ENCODE measurements at regions not wholly inside any gene's neighbourhood (a gene's known extent, or its start where the extent isn't known, plus 50 kb on each side); places are given as distances from the start of the nearest gene placed in this dataset.
"Not testable (repeated sequence)": the region's sequence is repeated elsewhere in the genome, so short reads cannot be mapped to it uniquely, and the experiment has no call there.

DNA sequence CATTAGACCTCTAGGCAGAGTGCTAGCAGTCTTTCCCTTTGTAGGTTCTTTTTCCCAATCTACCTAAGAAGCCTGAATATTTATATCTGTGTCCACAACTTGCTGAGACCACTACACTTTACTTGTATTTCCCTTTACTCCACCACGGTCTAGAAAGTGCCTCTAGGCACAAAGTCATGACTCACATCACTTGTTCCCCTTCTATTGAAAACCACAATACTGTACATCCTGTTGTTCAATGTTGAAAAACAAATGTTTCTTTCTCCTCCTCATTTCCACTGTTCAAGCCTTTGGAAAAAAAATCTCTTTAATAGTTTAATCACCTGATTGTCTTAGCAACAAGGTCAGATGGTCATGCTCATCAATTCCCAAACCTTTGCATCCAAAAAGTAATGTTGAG is 326.7 kb downstream of the GUCY2F start:
- no peak for DNase-seq

DNA sequence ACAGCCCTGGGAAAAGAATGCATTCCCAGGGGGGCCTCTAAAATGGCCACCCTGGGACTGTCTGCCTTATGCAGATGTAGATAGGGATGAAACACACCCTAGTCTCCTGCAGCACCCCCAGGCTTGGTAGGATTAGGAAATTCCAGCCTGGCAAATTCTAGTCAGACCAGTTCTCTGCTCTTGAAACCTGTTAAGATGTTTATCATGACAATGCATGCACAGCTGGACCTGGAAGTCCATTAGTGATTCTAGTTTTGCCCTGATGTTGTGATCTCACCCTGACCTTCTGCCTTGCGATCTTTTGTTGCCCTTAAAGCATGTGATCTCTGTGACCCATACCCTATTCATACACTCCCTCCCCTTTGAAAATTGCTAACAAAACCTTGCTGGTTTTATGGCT is 337.7 kb downstream of the GUCY2F start:
- not testable (repeated sequence) for DNase-seq

DNA sequence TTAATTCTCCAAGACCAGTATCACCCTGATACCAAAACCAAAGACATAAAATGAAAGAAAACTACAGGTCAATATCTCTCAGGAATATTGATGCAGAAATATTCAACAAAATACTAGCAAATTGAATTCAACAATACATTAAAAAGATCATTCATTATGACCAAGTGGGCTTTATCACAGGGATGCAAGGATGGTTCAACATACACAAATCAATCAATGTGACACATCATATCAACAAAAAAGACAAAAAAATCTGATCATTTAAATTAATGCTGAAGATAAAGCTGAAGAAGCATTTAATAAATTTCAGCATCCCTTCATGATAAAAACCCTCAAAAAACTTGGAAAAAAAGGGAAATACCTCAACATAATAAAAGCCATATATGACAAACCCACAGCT is 341.4 kb downstream of the GUCY2F start:
- DNase-seq = no peak

DNA sequence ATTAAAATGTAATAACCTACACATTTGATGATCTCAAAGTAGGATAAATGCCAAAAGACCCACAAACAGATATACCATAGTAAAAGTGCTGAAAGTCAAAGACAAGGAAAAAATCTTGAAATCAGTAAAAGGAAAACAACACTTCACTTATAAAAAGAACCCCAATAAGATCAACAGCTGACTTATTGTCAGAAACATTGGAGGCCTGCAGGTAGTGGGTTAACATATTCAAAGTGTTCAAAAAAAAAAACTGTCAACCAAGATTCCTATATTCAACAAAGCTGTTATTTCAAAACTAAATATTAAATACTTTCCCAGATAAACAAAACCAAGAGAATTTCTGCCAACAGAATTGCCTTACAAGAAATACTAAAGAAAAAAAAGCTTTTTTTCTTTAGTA is 347.1 kb downstream of the GUCY2F start:
- DNase-seq = no peak

DNA sequence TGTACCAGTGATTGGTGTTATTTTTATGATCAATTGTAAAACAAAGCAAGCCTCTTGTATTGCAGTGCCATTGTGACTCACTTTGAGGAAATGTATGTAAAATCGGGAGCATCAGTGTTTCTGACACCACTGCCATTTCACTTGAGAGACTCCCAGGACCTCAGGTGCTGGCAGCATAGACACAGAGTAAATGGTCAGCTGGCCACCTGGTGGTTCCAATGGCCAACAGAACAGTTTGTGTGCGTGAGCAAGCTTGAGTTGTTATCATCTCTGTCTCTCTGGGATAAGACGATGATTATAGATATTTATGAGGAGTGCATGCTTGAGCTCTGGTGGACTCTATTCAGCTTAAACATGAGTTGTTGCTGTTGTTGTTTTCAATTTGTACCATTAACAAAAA is 356.6 kb downstream of the GUCY2F start:
- no peak for DNase-seq

DNA sequence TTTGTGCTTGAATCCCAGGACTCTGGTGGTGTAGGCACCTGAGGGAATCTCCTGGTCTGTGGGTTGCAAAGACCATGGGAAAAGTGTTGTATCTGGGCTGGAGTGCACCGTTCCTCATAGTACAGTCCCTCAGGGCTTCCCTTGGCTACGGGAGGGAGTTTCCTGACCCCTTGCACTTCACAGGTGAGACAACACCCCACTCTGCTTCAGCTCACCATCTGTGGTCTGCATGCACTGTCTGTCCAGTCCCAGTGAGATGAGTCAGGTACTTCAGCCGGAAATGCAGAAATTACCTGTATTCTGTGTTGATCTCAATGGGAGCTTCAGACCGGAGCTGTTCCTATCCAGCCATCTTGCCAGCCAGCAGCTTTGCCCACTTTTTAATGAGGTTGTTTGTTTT is 353.0 kb upstream of the IRS4 start:
- no peak for DNase-seq

DNA sequence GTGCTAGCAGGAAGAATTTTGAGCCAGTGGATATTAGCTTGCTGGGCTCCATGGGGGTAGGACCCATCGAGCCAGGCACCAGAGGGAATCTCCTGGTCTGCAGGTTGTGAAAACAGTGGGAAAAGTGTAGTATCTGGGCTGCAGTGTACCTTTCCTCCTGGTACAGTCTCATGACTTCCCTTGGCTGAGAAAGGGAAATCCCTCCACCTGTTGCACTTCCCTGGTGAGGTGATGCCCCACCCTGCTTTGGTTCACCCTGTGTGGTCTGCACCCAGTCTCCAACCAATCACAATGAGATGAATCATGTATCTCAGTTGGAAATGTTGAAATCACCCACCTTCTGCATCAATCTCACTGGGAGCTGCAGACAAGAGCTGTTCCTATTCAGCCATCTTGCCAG is 341.4 kb upstream of the IRS4 start:
- DNase-seq = no peak

DNA sequence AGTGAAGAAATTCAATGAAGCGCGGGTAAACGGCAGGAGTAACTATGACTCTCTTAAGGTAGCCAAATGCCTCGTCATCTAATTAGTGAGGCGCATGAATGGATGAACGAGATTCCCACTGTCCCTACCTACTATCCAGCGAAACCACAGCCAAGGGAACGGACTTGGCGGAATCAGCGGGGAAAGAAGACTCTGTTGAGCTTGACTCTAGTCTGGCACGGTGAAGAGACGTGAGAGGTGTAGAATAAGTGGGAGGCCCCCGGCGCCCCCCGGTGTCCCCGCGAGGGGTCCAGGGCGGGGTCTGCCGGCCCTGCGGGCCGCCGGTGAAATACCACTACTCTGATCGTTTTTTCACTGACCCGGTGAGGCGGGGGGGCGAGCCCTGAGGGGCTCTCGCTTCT is 317.8 kb upstream of the IRS4 start:
- DNase-seq = peak in 1 of 5 donors; percentile 0

DNA sequence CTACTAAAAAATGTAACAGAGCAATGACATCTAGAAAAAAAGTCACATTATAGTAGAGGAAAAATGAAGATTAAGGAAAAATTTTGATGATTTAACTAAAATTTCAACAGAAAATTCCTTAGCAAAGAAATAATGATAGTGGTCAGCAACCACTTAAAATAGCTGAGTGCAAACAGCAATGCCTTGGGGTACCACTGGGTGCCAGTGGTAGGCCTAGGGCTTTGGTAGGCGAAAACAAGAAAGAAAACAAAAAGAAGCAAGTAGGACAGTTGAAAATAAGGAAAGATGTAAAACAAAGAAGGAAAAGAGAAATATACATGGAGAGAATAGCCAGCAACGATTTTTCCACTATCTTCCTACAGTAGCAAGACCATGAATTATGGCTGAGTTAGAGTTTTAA is 313.5 kb upstream of the IRS4 start:
- DNase-seq = no peak

DNA sequence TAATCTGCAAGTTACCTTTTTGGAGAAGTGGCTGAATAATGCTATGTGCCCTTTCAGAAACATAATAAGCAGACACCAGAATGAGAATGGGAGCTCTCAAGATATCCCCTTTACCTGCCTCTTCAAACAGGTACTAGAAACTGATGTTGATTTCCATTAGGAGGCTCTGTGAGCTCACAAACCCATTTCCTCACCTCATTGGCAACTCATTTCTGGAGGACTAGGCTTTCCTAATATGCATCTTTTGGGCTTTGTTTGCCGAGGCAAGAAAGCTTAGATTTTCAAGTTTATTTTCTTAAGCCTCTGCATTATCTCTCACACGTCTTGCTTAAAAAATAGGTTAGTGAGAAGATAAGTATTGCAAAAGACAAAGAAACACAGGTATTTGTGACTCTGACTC is 313.1 kb upstream of the IRS4 start:
- no peak for DNase-seq

DNA sequence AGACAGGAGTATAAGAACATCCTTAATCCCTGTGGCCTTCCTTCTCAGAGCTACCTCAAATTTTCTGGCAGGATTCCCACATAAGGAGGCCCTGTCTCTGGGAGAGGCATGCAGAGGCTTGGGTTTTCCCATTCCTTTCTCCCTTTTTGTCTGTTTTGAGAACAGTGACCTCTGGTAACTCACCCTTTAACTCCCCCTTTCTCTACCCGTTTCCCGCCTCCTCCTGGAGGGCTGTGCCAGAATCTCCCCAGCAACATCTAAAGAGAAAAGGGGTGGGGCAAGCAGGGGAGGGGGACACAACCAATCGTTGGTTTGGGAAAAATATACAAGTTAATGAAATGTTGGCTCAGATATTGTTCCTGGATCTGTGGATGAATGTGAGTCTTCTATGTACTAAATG is 303.7 kb upstream of the IRS4 start:
- DNase-seq = no peak

DNA sequence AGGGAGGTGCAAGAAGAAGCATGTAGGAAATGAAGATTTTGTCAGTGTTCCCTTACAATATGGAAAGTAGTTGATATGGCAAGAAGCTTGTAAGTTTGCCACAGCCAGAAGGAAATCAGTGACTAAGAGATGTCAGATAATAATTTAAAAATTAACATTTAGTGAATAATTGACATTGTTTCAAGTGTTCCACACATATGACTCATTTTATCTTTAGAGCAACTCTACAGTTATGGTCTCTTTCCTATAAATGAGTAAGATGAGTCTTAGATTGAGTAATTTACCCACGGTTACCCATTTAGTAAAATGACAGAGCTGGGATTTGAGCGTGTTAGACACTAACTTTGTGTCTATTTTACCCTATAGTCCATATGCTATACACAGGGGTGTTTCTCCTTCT is 300.3 kb upstream of the IRS4 start:
- no peak for DNase-seq

DNA sequence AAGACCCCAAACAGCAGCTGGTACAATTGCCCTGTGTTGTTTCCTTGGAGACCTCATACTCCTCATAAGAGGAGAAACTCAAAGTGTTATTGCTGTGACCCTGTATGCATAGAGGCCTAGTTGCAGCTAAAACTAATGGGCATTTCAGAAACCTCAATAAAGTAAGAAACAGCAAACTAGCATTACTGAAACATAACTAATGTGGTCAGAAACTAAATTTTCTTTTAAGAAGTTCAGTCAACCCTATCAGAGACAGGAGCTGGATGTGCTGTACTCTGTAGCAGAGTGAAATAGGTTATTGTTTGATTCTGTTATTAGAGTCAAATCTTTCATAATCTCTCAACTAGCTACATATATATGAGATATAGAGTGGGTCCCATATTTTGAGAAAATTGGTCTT is 257.5 kb upstream of the IRS4 start:
- no peak for DNase-seq

DNA sequence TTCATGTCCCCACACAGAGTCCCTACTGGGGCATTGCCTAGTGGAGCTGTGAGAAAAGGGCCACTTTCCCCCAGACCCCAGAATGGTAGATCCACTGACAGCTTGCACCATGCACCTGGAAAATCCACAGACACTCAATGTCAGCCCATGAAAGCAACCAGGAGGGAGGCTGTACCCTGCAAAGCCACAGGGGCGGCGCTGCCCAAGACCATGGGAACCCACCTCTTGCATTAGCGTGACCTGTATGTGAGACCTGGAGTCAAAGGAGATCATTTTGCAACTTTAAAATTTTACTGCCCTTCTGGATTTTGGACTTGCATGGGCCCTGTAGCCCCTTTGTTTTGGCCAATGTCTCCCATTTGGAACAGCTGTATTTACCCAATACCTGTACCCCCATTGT is 236.5 kb upstream of the IRS4 start:
- DNase-seq = not testable (repeated sequence)

DNA sequence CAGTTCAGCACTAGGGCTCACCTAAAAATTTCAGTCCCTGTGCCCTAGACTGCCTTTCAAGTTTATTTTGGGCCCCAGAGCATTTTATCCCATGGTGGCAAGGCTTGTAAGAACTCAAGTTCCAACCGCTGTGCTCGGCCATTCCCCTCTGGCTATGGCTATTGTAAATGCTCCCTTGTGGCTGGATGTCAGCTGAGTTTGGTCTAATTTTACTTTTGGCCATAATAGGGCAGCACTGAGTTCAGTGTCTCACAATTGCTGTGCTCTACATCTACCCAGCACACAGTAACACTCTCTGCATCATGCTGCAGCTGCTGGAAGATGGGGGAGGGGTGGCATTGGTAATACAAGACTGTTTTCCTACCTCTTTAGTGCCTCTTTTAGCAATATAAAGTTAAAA is 210.8 kb upstream of the IRS4 start:
- no peak for DNase-seq

DNA sequence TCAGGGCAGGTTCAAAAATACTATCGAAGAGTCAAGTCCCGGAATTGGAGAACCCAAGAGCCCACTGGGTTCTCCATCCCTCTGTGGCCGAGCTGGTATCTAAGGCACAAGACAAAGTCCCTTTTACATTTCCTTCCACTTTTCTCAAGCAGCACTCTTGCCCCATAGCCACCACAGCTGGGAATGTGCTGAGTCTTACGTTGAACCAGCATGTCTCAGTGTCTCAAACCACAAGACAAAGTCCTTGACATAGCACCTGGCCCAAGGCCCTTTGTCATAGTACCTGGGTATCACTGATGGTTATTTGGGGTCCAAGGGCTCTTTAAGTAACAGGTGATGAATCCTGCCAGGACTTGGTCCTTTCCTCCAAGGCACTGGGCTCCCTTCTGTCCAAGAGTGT is 210.2 kb upstream of the IRS4 start:
- no peak for DNase-seq

DNA sequence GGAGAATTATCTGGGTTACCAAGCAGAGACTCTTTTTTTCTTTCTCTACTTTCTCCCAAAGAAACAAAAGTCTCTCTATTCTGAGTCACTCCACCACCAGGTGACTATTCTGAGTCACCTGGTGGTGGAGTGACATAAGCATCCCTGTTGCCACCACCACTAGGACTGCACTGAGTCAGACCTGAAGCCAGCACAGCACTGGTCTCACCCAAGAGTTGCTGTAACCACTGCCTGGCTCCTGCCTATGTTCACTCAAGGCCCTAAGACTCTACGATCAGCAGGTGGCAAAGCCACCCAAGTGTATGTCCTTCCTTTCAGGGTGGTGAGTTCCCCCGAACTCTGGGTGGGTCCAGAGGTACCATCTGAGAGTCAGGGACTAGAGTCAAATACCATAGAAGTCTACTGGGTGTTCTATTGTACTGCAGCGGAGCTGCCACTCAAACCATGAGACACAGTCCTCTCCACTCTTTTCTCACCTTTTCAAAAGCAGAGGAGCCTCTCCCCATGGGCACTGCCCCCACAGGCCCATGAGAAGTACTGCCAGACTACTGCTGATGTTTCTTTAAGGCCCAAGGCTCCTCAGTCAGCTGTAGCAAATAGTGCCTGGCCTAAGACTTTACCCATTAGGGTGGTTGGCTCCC is 209.6 kb upstream of the IRS4 start:
- DNase-seq = peak in 1 of 5 donors; percentile 3

DNA sequence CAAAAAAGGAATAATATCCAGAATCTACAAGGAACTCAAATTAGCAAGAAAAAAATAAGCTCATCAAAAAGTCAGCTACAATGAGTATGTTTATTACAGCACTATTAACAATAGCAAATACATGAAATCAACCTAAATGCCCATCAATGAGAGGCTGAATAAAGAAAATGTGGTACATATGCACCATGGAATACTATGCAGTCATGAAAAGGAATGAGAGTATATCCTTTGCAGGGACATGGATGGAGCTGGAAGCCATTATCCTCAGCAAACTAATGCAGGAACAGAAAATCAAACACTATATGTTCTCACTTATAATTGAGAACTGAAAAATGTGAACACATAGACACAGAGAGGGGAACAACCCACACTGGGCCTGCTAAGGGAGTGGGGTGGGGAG is 178.4 kb upstream of the IRS4 start:
- no peak for DNase-seq

DNA sequence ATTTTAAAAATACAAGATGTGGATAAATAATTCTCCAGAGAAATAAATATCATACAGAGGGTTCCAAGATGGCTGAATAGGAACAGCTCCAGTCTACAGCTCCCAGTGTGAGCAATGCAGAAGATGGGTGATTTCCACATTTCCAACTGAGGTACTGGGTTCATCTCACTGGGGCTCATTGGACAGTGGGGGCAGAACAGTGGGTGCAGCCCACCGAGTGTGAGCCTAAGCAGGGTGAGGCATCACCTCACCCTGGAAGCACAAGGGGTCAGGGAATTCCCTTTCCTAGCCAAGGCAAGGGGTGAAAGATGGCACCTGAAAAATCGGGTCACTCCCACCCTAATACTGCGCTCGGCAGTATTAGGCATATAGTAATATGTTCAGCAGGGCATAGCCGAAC is 167.5 kb upstream of the IRS4 start:
- DNase-seq = not testable (repeated sequence)

DNA sequence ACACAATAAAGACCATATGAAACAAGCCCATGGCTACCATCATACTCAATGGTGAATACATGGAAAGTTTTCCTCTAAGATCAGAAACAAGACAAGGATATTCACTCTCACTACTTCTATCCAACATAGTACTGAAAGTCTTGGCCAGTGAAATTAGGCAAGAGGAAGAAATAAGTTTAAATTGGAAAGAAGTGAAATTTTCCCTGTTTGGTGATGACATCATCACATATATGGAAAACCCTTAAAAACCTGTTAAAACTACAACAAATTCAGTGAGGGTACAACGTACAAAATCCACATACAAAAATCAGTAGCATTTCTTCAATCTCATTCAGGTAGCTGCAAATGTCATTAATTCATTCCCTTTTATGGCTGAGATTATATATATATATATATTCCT is 164.0 kb upstream of the IRS4 start:
- DNase-seq = no peak

DNA sequence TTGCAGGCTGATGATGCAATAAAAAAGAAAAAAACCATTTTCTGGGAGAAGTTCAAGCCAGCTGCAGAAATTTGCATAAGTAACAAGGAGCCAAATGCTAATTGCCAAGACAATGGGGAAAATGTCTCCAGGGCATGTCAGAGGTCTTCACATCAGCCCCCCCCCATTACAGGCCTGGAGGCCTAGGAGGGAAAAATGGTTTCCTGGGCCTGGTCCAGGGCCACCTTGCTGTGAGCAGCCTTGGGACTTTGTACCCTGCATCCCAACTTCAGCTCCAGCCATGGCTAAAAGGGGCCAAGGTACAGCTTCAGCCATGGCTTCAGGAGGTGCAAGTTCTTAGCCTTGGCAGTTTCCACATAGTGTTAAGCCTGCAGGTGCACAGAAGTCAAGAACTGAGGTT is 160.0 kb upstream of the IRS4 start:
- not testable (repeated sequence) for DNase-seq

DNA sequence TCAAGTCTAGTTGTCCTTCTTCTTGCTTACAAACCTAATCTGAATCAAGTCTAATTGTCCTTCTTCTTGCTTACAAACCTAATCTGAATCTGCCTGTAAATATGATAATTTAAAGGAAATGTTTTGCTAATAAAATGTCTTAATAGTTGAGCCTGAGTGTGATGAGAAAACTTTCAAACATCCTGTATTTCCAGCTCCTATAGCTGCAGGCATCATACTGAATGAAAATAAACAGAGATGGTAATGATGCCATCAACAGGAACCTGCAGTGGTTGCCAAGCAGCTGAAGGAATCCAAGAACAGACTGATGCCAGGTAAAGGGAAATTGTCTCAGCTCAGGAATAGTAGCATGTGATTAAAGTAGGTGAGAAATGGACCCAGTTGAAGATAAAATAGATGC is 156.1 kb upstream of the IRS4 start:
- DNase-seq = no peak

DNA sequence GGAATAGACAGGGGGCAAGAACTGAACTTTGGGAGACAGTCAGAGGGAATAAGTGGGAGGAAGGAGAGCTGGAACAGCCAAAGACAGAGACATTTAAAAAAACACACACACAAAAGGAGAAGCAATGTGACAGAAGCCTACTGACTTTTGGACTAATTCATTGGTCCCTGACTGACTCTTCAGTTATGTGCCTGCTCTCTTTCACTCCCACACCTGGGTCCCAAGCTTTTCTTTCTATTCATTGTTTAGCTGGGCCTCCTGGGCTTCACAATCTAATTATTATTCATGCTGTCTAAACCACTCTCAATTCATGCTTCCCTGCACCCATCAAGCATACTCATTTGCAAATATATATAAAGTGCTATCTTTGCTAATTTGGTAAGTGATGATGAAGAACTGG is 139.2 kb upstream of the IRS4 start:
- no peak for DNase-seq

DNA sequence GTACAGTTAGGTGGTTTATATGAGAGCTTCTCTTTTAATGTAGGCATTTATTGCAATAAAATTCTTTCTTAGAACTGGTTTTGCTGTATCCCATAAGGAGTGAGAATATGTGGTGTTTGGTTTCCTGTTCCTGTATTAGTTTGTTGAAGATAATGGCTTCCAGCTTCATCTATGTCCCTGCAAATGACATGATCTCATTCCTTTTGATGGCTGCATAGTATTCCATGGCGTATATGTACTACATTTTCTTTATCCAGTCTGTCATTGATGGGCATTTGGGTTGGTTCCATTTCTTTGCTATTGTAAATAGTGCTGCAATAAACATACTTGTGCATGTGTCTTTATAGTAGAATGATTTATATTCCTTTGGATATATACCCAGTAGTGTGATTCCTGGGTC is 106.7 kb upstream of the IRS4 start:
- DNase-seq = not testable (repeated sequence)

DNA sequence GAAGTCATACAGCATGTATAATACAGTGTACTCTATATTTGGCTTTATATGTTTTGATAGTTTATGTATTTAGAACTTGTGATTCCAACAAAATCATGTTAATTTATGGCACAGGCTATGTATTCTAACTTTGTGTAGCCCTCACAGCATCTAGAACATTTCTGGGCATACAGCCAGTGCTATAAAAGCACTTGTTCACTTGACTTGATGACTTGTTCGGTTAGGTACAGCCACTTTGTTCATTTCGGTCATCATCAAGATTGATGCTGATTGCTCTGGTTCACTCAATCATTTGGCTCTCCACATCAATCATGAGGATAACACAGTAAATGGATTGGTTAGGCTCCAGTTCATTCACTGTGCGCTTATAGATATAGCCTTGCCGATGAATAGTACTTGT is 97.6 kb upstream of the IRS4 start:
- no peak for DNase-seq

DNA sequence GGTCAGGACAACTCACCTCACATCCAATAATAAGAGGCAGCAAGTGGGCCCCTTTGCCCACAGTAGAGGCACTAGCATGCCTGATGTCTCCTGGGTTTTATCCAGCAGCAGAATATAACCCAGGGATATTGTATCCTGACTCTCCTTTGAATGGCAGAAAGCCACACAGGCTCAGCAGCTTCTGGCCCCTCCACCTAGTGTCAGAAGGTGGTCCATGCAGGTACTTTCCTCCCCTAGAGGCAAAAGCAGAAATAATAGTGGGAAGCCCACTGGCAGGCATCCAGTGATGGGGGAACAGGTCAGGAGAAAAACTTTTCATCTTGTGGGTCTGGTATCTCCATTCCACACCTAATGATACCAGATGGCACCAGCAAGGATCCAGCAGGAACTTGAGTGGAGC is 75.5 kb upstream of the IRS4 start:
- no peak for DNase-seq

Measured in T-helper 1 cell (primary cell).